CD4-positive, alpha-beta T cell (primary cell): ENCODE measurements at regions not wholly inside any gene's neighbourhood (a gene's known extent, or its start where the extent isn't known, plus 50 kb on each side); places are given as distances from the start of the nearest gene placed in this dataset.

Experiments
- ATAC-seq: fragments of 200-7000 bp; cut with Tn5 transposase; one replicate; pipeline ENCODE4 v1.10.0; 2022; ENCODE audit warnings: mild to moderate bottlenecking; ENCODE audit not compliant: poor library complexity
- CTCF ChIA-PET: fragments of 350-600 bp; sonication (Branson Sonifier 250); formaldehyde crosslinking; loops from one replicate; lab custom pipeline; 2021; ENCODE audit warnings: antibody characterized with exemption, inconsistent platforms; lab: Charles Lee
- POLR2A ChIA-PET: fragments of 350-600 bp; sonication (Branson Sonifier 250); formaldehyde crosslinking; loops from one replicate; lab custom pipeline; 2021; ENCODE audit warnings: antibody characterized with exemption, inconsistent platforms; lab: Charles Lee
- DNase-seq, 14 experiments: peaks; one replicate each; pipeline ENCODE4 v3.0.0-alpha.2; 2013 to 2020; ENCODE audit warnings: mixed read lengths in 2 of 14
- H3K27ac ChIP-seq, 2 donors: one replicate each; pipeline versions ENCODE4 v1.5.1 to v1.7.0; 2013; ENCODE audit warnings: low read length in 2 of 2, low read depth in 1 of 2, mild to moderate bottlenecking in 1 of 2
- H3K27me3 ChIP-seq, 2 experiments: 1 replicate in 1 of 2; 2 replicates in 1 of 2; pipeline versions ENCODE4 v1.6.1 to v1.7.0; 2013; ENCODE audit warnings: low read length in 2 of 2, control low read depth in 1 of 2, mild to moderate bottlenecking in 1 of 2, moderate library complexity in 1 of 2; ENCODE audit not compliant: insufficient read depth in 2 of 2, control insufficient read depth in 1 of 2
- H3K36me3 ChIP-seq: one replicate; pipeline ENCODE4 v1.6.1; 2013; ENCODE audit warnings: low read length, control low read depth; ENCODE audit not compliant: insufficient read depth
- H3K4me1 ChIP-seq: one replicate; pipeline ENCODE4 v1.6.1; 2013; ENCODE audit warnings: low read length, control low read depth; ENCODE audit not compliant: insufficient read depth
- H3K4me3 ChIP-seq: one replicate; pipeline ENCODE4 v1.5.1; 2013; ENCODE audit warnings: mild to moderate bottlenecking, low read length, moderate library complexity
- H3K9me3 ChIP-seq, 2 experiments: 1 replicate in 1 of 2; 2 replicates in 1 of 2; pipeline versions ENCODE4 v1.6.1 to v1.7.0; 2013; ENCODE audit warnings: low read length in 2 of 2, mild to moderate bottlenecking in 2 of 2, control low read depth in 1 of 2, moderate library complexity in 1 of 2; ENCODE audit not compliant: control insufficient read depth in 1 of 2, insufficient read depth in 1 of 2
- H3K27ac Mint-ChIP-seq: one replicate; pipeline ENCODE4 v1.8.0; 2020; ENCODE audit warnings: mixed read lengths
- H3K27me3 Mint-ChIP-seq: one replicate; pipeline ENCODE4 v1.8.0; 2021; ENCODE audit warnings: mixed read lengths
- H3K36me3 Mint-ChIP-seq: one replicate; pipeline ENCODE4 v1.8.0; 2021; ENCODE audit warnings: low read depth, mixed read lengths
- H3K4me1 Mint-ChIP-seq: one replicate; pipeline ENCODE4 v1.8.0; 2021; ENCODE audit warnings: low read depth, mixed read lengths
- H3K4me3 Mint-ChIP-seq: one replicate; pipeline ENCODE4 v1.8.0; 2020; ENCODE audit warnings: mild to moderate bottlenecking, mixed read lengths
- H3K9me3 Mint-ChIP-seq: one replicate; pipeline ENCODE4 v1.8.0; 2020; ENCODE audit warnings: mixed read lengths
- CTCF ChIP-seq: fragments of 200-600 bp; IDR thresholded peaks from one replicate; pipeline ENCODE4 v1.8.0; 2022; ENCODE audit warnings: antibody characterized with exemption, mild to moderate bottlenecking
- intact Hi-C, 2 experiments: fragments of 100-400 bp; cut with DNase I in 1 of 2; cut with micrococcal nuclease in 1 of 2; formaldehyde crosslinking; loops; one replicate each; pipeline versions ENCODE4 v1.15.1 to v1.9.0; 2023 to 2025; cut with DNase I, micrococcal nuclease

GRCh38 chr20:37630993-37631392 is 62.8 kb upstream of the CTNNBL1 start:
- CTCF ChIA-PET = no interaction called here
- DNase-seq (no peak), ATAC-seq (no peak)
- H3K27me3 Mint-ChIP-seq = peaks cover 70% of the 10 kb centered on the region
- POLR2A ChIA-PET = no interaction called here
- TF ChIP-seq CTCF = no peak
- intact Hi-C loops = no loop called here
- peaks cover 20 to 27% of the 10 kb centered on the region in 2 experiments for H3K27me3 ChIP-seq
- H3K36me3 ChIP-seq = no peaks in the 10 kb centered on the region
- H3K27ac Mint-ChIP-seq = no peak overlapping the region
- no peak overlapping the region for H3K4me3 Mint-ChIP-seq
- H3K4me1 Mint-ChIP-seq = no peaks in the 10 kb centered on the region
- H3K9me3 ChIP-seq = peaks cover 11 to 17% of the 10 kb centered on the region in 2 experiments
- H3K36me3 Mint-ChIP-seq = no peaks in the 10 kb centered on the region
- no peak overlapping the region for H3K4me3 ChIP-seq
- no peaks in the 10 kb centered on the region for H3K4me1 ChIP-seq
- peaks cover 2% of the 10 kb centered on the region for H3K9me3 Mint-ChIP-seq
- H3K27ac ChIP-seq = no peak overlapping the region

GRCh38 chr20:37630166-37630565 is 63.7 kb upstream of the CTNNBL1 start:
- Histone ChIP-seq H3K27me3 (peaks cover 20 to 27% of the 10 kb centered on the region in 2 experiments), H3K4me1 (no peaks in the 10 kb centered on the region), H3K27ac (no peak overlapping the region), H3K36me3 (no peaks in the 10 kb centered on the region), H3K9me3 (peaks cover 5 to 17% of the 10 kb centered on the region in 2 experiments), H3K4me3 (no peak overlapping the region)
- CTCF ChIA-PET = no interaction called here
- Mint-ChIP-seq H3K4me3 (no peak overlapping the region), H3K9me3 (peaks cover 2% of the 10 kb centered on the region), H3K4me1 (no peaks in the 10 kb centered on the region), H3K27ac (no peak overlapping the region), H3K27me3 (peaks cover 73% of the 10 kb centered on the region), H3K36me3 (no peaks in the 10 kb centered on the region)
- no peak for ATAC-seq
- intact Hi-C loops = no loop called here
- POLR2A ChIA-PET = no interaction called here
- no peak for DNase-seq
- TF ChIP-seq CTCF = no peak

- Mint-ChIP-seq H3K4me3 (no peak overlapping the region), H3K9me3 (no peaks in the 10 kb centered on the region), H3K36me3 (no peaks in the 10 kb centered on the region), H3K4me1 (no peaks in the 10 kb centered on the region), H3K27ac (no peak overlapping the region), H3K27me3 (peaks cover 80% of the 10 kb centered on the region)
- Histone ChIP-seq H3K36me3 (no peaks in the 10 kb centered on the region), H3K9me3 (peaks cover 0 to 4% of the 10 kb centered on the region in 2 experiments), H3K4me1 (no peaks in the 10 kb centered on the region), H3K4me3 (no peak overlapping the region), H3K27ac (no peak overlapping the region), H3K27me3 (peaks cover 25 to 28% of the 10 kb centered on the region in 2 experiments)
- TF ChIP-seq CTCF = no peak
- POLR2A ChIA-PET = no interaction called here
- intact Hi-C loops = no loop called here
- ATAC-seq (no peak), DNase-seq (no peak)
- CTCF ChIA-PET = no interaction called here
These were observed 66.1 kb upstream of the CTNNBL1 start for GRCh38 chr20:37627767-37628130.
